Stimulated activated memory B cell treated with anti-CD40 and anti-IgM and Interleukin-4, amounts not matched to agents 10 μg/mL and 1 μg/mL and 100 μg/mL, for 72 hours (primary cell): ENCODE measurements at regions not wholly inside any gene's neighbourhood (a gene's known extent, or its start where the extent isn't known, plus 50 kb on each side); places are given as distances from the start of the nearest gene placed in this dataset.

Experiments used
- ATAC-seq: fragments of 150-1000 bp; cut with Tn5 transposase; 2 replicates; pipeline ENCODE4 v1.10.0; 2021
- H3K27ac Mint-ChIP-seq: one replicate; pipeline ENCODE4 v1.8.0; 2022; ENCODE audit warnings: mild to moderate bottlenecking, mixed read lengths
- H3K27me3 Mint-ChIP-seq: one replicate; pipeline ENCODE4 v1.8.0; 2022; ENCODE audit warnings: mixed read lengths
- H3K36me3 Mint-ChIP-seq: one replicate; pipeline ENCODE4 v1.8.0; 2022; ENCODE audit warnings: mixed read lengths
- H3K4me1 Mint-ChIP-seq: one replicate; pipeline ENCODE4 v1.8.0; 2022; ENCODE audit warnings: mixed read lengths
- H3K4me3 Mint-ChIP-seq: one replicate; pipeline ENCODE4 v1.8.0; 2022; ENCODE audit warnings: mild to moderate bottlenecking, moderate library complexity, mixed read lengths
- H3K9me3 Mint-ChIP-seq: one replicate; pipeline ENCODE4 v1.8.0; 2022; ENCODE audit warnings: mixed read lengths

DNA sequence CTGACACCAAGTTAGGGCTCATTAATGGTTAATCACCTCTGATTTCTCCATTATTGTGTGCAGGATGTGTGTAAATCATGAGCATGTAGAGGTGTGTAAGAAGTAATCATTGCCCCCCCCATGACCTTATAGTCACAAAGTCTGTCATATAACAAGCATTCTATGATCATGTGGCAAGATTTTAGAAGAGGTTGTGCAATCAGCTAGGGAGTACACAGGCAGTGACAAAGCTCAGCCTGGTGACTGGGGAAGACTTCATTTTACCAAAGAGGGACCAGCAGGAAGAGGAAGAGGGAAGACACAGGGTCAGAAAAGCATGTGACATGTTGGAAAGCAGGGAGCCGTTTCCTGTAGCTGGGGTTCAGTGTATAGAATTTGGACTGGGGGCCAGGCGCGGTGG, 176.5 kb upstream of the LARGE1 start:
- no peaks in the 10 kb centered on the region for H3K36me3 Mint-ChIP-seq
- peaks cover 31% of the 10 kb centered on the region for H3K27me3 Mint-ChIP-seq
- H3K27ac Mint-ChIP-seq: no peak overlapping the region
- no peak for ATAC-seq
- H3K9me3 Mint-ChIP-seq: peaks cover 2% of the 10 kb centered on the region
- no peaks in the 10 kb centered on the region for H3K4me1 Mint-ChIP-seq
- H3K4me3 Mint-ChIP-seq: no peak overlapping the region

DNA sequence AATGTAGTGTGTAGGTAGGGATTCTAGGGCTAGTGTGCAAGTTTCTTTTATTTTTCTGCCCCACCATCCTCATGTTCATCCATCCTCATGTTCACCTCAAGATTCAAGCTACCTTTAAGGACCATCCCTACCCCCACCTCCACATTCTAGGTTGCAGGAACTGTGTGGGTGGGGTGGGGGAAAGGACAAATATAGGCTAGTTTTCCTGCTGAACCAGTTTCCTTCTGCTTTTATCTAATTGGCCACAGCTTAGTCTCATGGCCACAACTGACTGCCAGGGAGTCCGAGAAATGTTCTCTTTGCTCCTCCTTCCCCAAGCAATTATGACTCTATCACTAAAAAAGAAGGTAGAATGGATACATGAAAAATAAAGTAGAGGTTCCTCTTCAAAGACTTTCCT, 179.0 kb upstream of the LARGE1 start:
- H3K9me3 Mint-ChIP-seq: peaks cover 2% of the 10 kb centered on the region
- H3K27ac Mint-ChIP-seq: no peak overlapping the region
- no peaks in the 10 kb centered on the region for H3K4me1 Mint-ChIP-seq
- no peak overlapping the region for H3K4me3 Mint-ChIP-seq
- no peaks in the 10 kb centered on the region for H3K36me3 Mint-ChIP-seq
- H3K27me3 Mint-ChIP-seq: peaks cover 29% of the 10 kb centered on the region
- no peak for ATAC-seq

DNA sequence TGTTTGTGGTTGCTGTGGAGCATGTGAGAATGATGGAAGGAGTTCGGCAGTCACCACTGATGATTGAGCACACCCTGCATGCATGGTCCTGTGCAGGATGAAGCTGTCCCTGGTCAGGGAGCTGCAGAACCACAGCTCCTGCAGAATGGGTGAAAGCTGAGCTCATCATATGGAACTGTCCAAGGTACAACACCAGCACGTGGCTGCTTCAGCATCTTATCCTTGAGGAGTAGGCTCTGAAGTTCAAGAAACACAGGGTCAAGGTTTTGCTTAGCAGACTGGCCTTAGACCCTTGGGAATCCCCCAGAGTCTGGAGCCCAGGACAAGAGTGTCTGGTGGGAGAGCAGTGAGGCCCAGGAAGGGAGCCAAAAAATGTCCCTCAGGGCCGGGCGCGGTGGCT, 182.4 kb upstream of the LARGE1 start:
- H3K4me3 Mint-ChIP-seq: no peak overlapping the region
- H3K27ac Mint-ChIP-seq: no peak overlapping the region
- no peak for ATAC-seq
- no peaks in the 10 kb centered on the region for H3K4me1 Mint-ChIP-seq
- H3K27me3 Mint-ChIP-seq: peaks cover 37% of the 10 kb centered on the region
- H3K36me3 Mint-ChIP-seq: no peaks in the 10 kb centered on the region
- peaks cover 2% of the 10 kb centered on the region for H3K9me3 Mint-ChIP-seq

DNA sequence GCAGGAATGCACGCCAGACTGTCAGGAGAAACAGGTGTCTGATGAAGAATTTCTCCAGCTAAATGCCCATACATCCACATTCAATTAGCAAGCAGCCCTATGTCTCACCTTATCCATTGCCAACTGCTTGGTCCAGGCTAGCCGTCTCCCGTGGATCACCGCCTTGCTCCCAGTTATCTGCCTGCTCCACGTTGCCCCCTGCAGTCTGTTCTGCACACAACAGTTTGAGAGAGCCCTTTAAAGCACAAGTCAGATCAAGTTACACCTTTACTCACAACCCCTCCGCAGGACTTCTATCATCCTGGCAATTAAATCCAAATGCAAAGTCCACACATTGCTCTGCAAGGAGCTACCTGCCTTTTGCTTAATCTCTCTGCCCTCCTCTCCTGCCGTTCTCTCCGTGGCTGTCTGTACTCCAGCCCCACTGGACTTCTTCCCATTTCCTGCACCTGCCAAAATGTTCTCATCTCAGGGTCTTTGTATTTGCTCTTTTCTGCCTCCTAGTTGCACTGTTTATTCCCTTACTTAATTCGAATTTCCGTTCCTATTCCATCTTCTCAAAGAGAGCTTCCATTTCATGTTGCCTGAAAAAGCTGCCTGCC, 185.3 kb upstream of the LARGE1 start:
- ATAC-seq: no peak
- H3K27ac Mint-ChIP-seq: no peak overlapping the region
- no peaks in the 10 kb centered on the region for H3K9me3 Mint-ChIP-seq
- H3K4me3 Mint-ChIP-seq: no peak overlapping the region
- no peaks in the 10 kb centered on the region for H3K4me1 Mint-ChIP-seq
- H3K36me3 Mint-ChIP-seq: no peaks in the 10 kb centered on the region
- H3K27me3 Mint-ChIP-seq: peaks cover 22% of the 10 kb centered on the region

DNA sequence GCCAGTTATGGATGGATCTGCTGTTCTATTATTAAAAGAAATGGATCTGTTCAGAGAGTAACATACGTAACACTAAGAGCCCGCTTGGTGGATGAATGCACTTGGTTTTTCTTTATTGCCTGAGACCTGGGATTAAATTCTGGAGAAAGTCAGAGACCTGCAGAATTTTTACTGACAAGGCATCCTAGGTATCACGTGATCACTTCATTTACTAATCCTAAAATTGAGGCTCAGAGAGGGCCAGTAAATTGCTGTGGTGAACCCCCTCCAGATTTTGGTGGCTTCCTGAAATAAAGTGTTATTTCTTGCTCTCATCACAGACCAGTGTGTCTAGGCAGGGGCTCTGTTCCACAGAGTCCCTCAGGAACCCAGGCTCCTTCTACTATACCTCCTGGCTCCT, 187.9 kb upstream of the LARGE1 start:
- no peaks in the 10 kb centered on the region for H3K4me1 Mint-ChIP-seq
- H3K27me3 Mint-ChIP-seq: peaks cover 22% of the 10 kb centered on the region
- H3K9me3 Mint-ChIP-seq: no peaks in the 10 kb centered on the region
- no peak for ATAC-seq
- H3K36me3 Mint-ChIP-seq: no peaks in the 10 kb centered on the region
- H3K27ac Mint-ChIP-seq: no peak overlapping the region
- H3K4me3 Mint-ChIP-seq: no peak overlapping the region

DNA sequence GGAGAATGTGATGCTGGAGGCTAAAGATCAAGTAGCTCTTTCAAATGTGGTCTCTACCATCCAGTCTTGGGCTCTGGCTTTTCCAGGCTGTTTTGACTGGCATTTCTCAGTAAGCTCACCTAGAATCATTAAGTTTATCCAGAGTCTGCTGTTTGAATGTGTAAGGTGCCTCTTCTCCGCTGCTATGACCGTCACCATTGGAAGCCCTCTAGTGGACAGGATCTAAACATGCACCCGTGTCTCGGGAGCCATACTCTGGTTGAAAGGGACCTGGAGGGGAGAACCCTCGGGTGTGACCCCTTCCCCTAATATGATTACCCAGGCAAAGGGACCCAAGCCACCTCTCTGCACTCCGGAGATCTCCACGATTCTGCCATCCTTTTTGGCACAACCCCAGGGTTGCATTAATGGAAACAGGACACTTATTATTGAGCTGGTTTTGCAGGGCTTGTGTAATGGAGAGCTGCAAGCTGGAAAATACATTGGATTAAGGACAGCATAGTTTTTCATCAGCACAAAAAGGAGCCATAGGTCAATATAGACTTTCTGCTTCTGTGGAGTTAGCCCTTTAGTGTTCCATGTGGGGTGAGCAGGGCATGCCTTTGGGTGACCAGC, 191.0 kb upstream of the LARGE1 start:
- H3K36me3 Mint-ChIP-seq: no peaks in the 10 kb centered on the region
- H3K27me3 Mint-ChIP-seq: peaks cover 10% of the 10 kb centered on the region
- H3K27ac Mint-ChIP-seq: no peak overlapping the region
- H3K4me1 Mint-ChIP-seq: no peaks in the 10 kb centered on the region
- peak; percentile 64 for ATAC-seq
- no peaks in the 10 kb centered on the region for H3K9me3 Mint-ChIP-seq
- H3K4me3 Mint-ChIP-seq: no peak overlapping the region

DNA sequence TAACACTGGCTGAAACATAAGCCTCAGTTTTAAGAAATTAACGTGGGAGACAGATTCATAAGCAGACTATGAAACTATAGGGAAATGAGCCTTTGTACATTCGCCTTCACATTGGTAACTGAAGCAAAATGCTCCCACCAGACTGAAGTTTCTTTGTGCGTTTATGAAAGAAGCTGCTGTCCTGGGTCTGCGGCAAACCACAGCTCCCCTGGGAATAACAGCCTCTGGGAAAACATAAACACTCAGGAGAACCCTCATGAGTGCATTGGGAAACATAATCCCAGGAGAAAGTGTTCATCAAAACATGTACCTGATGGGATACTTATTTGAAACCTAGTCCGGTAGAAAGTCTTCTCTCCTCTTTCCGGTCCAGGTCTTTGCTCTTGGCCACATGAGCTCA, 193.1 kb upstream of the LARGE1 start:
- no peak overlapping the region for H3K27ac Mint-ChIP-seq
- no peaks in the 10 kb centered on the region for H3K27me3 Mint-ChIP-seq
- ATAC-seq: no peak
- H3K4me3 Mint-ChIP-seq: no peak overlapping the region
- no peaks in the 10 kb centered on the region for H3K4me1 Mint-ChIP-seq
- H3K36me3 Mint-ChIP-seq: no peaks in the 10 kb centered on the region
- peaks cover 5% of the 10 kb centered on the region for H3K9me3 Mint-ChIP-seq

DNA sequence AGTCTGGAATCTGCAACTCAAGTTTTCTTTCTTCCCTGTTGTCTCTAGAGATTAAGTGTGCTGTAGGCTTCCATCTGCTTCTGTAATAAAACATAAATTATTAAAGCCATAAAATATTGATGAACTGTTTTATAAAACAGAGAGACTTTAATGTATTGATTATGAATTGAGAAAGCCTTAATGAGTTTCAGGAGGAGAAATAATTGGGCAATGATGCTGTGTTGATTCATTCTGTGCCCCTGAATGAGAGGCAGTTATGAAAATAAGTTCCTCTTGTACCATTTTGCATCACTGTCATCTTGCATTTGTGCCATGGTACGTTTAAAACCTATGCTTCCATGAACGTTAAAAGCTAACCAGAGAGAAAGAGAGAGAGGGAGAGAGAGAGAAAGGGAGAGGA, 194.1 kb upstream of the LARGE1 start:
- Mint-ChIP-seq H3K27ac (no peak overlapping the region), H3K4me1 (no peaks in the 10 kb centered on the region), H3K36me3 (no peaks in the 10 kb centered on the region), H3K4me3 (no peak overlapping the region), H3K27me3 (no peaks in the 10 kb centered on the region), H3K9me3 (peaks cover 8% of the 10 kb centered on the region)
- no peak for ATAC-seq

DNA sequence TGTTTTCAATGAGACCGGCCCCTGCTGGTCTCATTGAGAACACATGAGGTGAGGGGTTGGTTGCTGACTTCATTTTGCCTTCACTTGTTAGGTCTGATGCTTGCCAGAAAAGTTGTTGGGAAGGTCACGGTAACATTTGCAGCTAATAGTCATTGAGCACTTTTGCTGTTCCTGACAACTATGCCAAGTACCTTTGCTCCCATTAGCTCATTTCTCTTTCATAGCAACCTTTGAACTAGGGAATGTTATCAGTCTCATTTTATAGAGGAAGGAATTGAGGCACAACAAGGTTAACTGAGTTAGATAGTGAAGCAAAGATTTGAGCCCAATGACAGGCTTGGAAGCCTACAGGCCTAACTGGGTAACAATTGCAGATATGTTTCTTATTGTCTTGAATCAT, 195.4 kb upstream of the LARGE1 start:
- Mint-ChIP-seq H3K27me3 (no peaks in the 10 kb centered on the region), H3K9me3 (peaks cover 8% of the 10 kb centered on the region), H3K4me1 (no peaks in the 10 kb centered on the region), H3K4me3 (no peak overlapping the region), H3K36me3 (no peaks in the 10 kb centered on the region), H3K27ac (no peak overlapping the region)
- no peak for ATAC-seq

DNA sequence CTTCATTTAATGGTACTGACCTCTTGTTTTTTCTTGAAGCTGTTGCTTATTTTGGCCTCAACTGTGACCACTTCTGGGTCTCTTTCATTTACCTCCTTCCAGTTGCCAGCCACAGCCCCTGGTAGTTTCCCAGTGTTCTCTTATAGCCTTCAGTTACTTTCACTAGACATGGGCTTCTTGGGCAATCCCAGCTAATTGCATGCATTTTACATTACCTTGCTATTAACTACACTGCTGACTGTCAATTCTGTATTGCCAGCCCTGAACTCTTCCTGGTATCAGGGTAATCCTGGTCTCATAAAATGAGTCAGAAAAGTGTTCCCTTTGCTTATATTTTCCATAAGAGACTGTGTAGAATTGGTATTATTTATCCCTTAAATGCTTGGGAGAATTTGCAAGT, 195.8 kb upstream of the LARGE1 start:
- H3K27me3 Mint-ChIP-seq: no peaks in the 10 kb centered on the region
- H3K27ac Mint-ChIP-seq: no peak overlapping the region
- no peaks in the 10 kb centered on the region for H3K4me1 Mint-ChIP-seq
- H3K36me3 Mint-ChIP-seq: no peaks in the 10 kb centered on the region
- peaks cover 8% of the 10 kb centered on the region for H3K9me3 Mint-ChIP-seq
- H3K4me3 Mint-ChIP-seq: no peak overlapping the region
- no peak for ATAC-seq

DNA sequence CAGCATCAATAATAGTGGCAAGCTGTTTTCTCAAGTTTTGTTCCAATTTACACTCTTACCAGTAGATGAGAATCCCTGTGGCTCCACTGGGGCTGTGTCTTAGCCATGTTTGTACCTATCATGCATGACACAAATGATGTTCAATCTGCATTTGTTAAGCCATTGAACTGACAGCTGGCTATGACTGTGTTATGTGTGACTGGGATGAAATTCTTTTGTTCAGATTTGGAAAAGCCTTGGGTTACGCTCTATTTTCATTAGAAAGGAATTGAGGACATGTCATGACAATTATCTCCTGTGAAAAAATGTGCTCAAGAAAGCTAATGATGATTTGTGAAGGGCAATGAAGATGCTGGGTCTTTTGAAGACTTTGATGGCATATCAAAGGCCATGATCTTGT, 201.8 kb upstream of the LARGE1 start:
- H3K36me3 Mint-ChIP-seq: no peaks in the 10 kb centered on the region

DNA sequence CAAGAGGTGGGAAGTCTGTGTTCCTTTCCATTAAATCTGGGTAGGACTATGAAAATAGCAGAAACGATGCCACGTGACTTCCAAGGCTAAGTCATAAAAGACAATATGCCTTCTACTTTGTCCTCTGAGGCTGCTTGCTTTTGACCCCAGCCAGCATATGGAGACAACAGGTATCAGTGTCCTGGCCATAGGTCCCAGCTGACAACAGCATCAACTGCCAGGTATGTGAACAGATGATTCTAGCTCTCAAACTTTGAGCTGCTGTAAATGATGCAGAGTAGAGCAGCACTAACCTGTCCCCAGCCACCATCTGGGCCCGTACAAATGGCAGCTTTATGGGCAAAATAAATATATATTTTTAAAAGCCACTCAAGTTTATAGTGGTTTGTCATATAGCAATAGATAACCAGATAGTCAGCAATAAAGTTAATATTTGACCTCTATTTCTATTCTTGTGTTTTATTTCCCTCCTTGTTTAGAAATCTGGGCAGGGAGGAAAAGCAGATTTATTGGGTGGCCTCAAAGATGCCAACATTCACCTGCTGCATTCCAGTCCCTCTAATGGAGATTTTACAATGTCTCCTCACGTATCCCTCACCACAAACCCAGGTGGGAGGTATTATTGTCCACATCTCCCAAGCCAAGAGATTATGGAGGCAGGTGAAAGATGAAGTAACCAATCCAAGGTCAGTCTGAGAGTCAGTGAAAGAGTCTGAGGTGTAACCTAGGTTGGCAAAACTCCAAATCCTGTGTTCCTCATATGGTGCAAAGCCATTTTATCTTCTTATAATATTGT, 209.6 kb upstream of the LARGE1 start:
- Mint-ChIP-seq H3K36me3 (no peaks in the 10 kb centered on the region), H3K27ac (no peak overlapping the region), H3K4me1 (no peaks in the 10 kb centered on the region), H3K27me3 (peaks cover 27% of the 10 kb centered on the region), H3K4me3 (no peak overlapping the region), H3K9me3 (no peaks in the 10 kb centered on the region)
- ATAC-seq: no peak

More for the DNA sequence above, 201.8 kb upstream of the LARGE1 start:
- peaks cover 8% of the 10 kb centered on the region for H3K9me3 Mint-ChIP-seq
- H3K27ac Mint-ChIP-seq: no peak overlapping the region
- H3K4me1 Mint-ChIP-seq: no peaks in the 10 kb centered on the region
- H3K27me3 Mint-ChIP-seq: peaks cover 15% of the 10 kb centered on the region
- no peak overlapping the region for H3K4me3 Mint-ChIP-seq
- no peak for ATAC-seq

DNA sequence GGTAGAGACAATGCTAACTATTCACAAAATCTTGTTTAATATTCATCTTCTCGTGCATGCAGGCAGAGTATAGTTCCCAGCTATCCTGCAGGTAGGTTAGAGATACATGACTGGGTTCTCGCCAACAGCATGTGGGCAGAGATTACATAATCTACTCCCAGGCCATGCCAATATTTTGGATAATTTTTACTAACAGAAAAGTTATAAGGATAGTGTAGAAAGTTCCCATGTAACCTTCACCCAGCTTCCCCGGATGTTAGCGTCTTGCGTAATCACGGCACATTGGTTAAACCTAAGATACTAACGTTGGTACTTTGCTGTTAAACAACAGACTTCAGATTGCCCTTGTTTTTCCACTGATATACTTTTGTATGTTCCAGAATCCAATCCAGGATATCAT, 215.5 kb upstream of the LARGE1 start:
- Mint-ChIP-seq H3K4me3 (no peak overlapping the region), H3K36me3 (no peaks in the 10 kb centered on the region), H3K4me1 (no peaks in the 10 kb centered on the region), H3K9me3 (no peaks in the 10 kb centered on the region), H3K27ac (no peak overlapping the region), H3K27me3 (peaks cover 20% of the 10 kb centered on the region)
- no peak for ATAC-seq

DNA sequence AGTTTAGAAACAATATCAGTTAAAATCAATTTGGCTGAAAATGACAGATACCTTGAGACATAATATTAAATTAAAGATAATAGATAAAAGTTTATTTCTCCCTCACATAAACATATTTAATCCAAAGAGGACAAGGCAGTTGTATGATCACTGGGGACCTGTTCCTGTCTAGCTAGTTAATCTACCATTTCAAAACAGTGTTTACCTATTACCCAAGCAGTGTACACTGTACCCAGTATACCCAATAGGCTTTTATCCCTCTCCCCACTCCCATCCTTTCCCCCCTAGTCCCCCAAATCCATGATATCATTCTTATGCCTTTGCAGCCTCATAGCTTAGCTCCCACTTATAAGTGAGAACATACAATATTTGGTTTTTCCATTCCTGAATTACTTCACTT, 229.7 kb upstream of the LARGE1 start:
- H3K4me1 Mint-ChIP-seq: no peaks in the 10 kb centered on the region
- H3K27me3 Mint-ChIP-seq: peaks cover 9% of the 10 kb centered on the region
- peaks cover 8% of the 10 kb centered on the region for H3K36me3 Mint-ChIP-seq
- H3K4me3 Mint-ChIP-seq: no peak overlapping the region
- H3K9me3 Mint-ChIP-seq: peaks cover 15% of the 10 kb centered on the region
- no peak for ATAC-seq
- no peak overlapping the region for H3K27ac Mint-ChIP-seq

DNA sequence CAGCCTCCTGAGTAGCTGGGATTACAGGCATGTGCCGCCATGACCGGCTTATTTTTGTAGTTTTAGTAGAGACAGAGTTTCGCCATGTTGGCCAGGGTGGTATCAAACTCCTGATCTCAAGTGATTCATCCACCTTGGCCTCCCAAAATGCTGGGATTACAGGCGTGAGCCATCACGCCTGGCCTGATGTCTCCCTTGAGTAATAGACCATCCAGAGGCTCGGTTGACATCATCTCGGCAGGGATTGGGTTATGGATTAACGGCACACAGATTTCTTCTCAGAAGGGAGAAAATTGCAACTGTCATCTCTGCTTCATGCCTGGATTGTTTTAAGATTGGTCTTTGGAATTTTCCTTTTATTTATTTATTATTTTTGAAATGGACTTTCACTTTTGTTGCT, 239.2 kb upstream of the LARGE1 start:
- no peaks in the 10 kb centered on the region for H3K9me3 Mint-ChIP-seq
- no peak overlapping the region for H3K4me3 Mint-ChIP-seq
- no peak overlapping the region for H3K27ac Mint-ChIP-seq
- no peaks in the 10 kb centered on the region for H3K4me1 Mint-ChIP-seq
- no peak for ATAC-seq
- peaks cover 9% of the 10 kb centered on the region for H3K27me3 Mint-ChIP-seq
- no peaks in the 10 kb centered on the region for H3K36me3 Mint-ChIP-seq
